ENCODE measurements at regions not wholly inside any gene's neighbourhood (a gene's known extent, or its start where the extent isn't known, plus 50 kb on each side); places are given as distances from the start of the nearest gene placed in this dataset.

- TF ChIP-seq CTCF (IDR thresholded peaks at IDR 0.05) (no peak), POLR2A (IDR thresholded peaks at IDR 0.05; ENCODE audit: low read depth) (no peak), EP300 (IDR thresholded peaks at IDR 0.05) (no peak), POLR2AphosphoS5 (IDR thresholded peaks at IDR 0.05) (no peak)
Measured at GRCh38 chr2:20144861-20145260, 80.1 kb downstream of the SDC1 start.

Measured in esophagus muscularis mucosa (tissue), 4 donors.